ENCODE measurements at regions not wholly inside any gene's neighbourhood (a gene's known extent, or its start where the extent isn't known, plus 50 kb on each side); places are given as distances from the start of the nearest gene placed in this dataset.
"Not testable (repeated sequence)": the region's sequence is repeated elsewhere in the genome, so short reads cannot be mapped to it uniquely, and the experiment has no call there.

DNA sequence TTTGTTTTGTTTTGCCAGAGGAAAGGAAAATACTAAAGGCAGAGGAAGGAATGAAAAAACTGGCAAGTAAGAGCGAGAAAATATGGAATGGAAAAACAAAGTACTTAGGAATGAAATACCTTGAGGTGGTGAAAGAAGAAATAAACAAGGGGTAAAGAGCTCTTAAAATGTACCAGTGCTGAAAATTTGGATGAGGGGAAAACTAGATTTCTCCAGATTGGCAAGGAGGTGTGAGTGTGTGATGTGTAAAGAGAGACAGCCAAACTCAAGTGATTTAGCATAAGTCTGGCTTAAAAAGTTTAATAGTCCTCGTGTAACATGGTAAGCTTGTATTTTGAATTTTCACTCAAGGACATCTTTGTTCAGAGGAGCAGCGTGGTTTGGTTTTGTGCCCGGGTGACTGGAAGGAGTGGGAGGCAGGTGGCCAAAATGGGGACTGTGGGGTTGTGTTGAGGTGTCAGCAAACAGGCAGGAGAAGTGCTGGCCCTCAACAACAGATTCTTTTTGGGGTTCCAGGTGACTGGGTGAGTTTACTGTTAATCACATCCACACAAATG, 102.7 kb downstream of the DACT1 start:
- DNase-seq (ENCODE audit: low spot score), result no peak
- no peak overlapping the region for H3K4me3 ChIP-seq (ENCODE audit: severe bottlenecking)
- H3K27me3 ChIP-seq (ENCODE audit: insufficient read depth, poor library complexity, severe bottlenecking), result no peaks in the 10 kb centered on the region
- H3K27ac ChIP-seq (ENCODE audit: poor library complexity, severe bottlenecking), result no peak overlapping the region
- no peak for ATAC-seq (ENCODE audit: low read depth)
- H3K4me1 ChIP-seq (ENCODE audit: insufficient read depth, poor library complexity, severe bottlenecking), result peaks cover 14% of the 10 kb centered on the region
- TF ChIP-seq, protein P1, sequence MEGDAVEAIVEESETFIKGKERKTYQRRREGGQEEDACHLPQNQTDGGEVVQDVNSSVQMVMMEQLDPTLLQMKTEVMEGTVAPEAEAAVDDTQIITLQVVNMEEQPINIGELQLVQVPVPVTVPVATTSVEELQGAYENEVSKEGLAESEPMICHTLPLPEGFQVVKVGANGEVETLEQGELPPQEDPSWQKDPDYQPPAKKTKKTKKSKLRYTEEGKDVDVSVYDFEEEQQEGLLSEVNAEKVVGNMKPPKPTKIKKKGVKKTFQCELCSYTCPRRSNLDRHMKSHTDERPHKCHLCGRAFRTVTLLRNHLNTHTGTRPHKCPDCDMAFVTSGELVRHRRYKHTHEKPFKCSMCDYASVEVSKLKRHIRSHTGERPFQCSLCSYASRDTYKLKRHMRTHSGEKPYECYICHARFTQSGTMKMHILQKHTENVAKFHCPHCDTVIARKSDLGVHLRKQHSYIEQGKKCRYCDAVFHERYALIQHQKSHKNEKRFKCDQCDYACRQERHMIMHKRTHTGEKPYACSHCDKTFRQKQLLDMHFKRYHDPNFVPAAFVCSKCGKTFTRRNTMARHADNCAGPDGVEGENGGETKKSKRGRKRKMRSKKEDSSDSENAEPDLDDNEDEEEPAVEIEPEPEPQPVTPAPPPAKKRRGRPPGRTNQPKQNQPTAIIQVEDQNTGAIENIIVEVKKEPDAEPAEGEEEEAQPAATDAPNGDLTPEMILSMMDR (IDR thresholded peaks at IDR 0.05; ENCODE audit: poor library complexity, severe bottlenecking), result no peak
- H3K36me3 ChIP-seq (ENCODE audit: low read depth), result no peaks in the 10 kb centered on the region
- H3K9me3 ChIP-seq (ENCODE audit: severe bottlenecking), result no peaks in the 10 kb centered on the region

DNA sequence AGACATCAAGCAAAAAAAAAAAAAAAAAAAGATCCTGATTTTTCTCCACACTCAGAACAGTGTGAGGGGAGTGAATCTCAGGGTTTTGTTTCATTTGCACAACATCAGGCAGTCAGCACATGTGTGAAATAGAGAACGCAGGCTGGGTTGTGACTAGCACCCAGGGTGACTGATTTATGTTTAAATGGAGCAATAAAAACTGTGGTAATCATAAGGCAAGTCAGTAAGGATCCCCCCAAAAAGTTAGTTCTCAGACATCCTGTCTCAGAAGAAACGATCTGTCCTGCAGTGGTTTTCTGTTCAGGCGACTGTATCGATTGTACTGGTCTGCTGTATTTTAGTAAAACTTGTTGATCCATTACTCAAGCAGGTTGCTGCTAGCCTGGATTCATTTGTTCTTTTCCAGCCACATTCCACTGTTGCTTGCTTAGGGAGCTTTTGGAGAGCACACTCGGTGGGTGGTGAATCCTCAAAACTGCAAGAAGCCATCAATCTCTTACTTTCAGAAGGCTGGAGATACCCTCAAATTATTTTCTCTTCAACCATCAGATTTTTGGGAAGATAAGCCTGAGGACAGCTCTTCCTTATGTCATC, 107.1 kb downstream of the DACT1 start:
- ATAC-seq (ENCODE audit: low read depth), result no peak
- Histone ChIP-seq H3K36me3 (ENCODE audit: low read depth) (no peaks in the 10 kb centered on the region), H3K27me3 (ENCODE audit: insufficient read depth, poor library complexity, severe bottlenecking) (no peaks in the 10 kb centered on the region), H3K9me3 (ENCODE audit: severe bottlenecking) (no peaks in the 10 kb centered on the region), H3K27ac (ENCODE audit: poor library complexity, severe bottlenecking) (no peak overlapping the region), H3K4me1 (ENCODE audit: insufficient read depth, poor library complexity, severe bottlenecking) (peaks cover 37% of the 10 kb centered on the region), H3K4me3 (ENCODE audit: severe bottlenecking) (no peak overlapping the region)
- DNase-seq (ENCODE audit: low spot score), result no peak
- TF ChIP-seq, protein P1 (IDR thresholded peaks at IDR 0.05; ENCODE audit: poor library complexity, severe bottlenecking), result no peak

GRCh38 chr14:58746261-58746660, 108.5 kb downstream of the DACT1 start:
- H3K27ac ChIP-seq (ENCODE audit: poor library complexity, severe bottlenecking), result peak overlapping the region; percentile 26
- H3K9me3 ChIP-seq (ENCODE audit: severe bottlenecking), result no peaks in the 10 kb centered on the region
- ATAC-seq (ENCODE audit: low read depth) (peak; percentile 74), DNase-seq (ENCODE audit: low spot score) (no peak)
- TF ChIP-seq, protein P1 (IDR thresholded peaks at IDR 0.05; ENCODE audit: poor library complexity, severe bottlenecking), result no peak
- no peaks in the 10 kb centered on the region for H3K36me3 ChIP-seq (ENCODE audit: low read depth)
- peaks cover 40% of the 10 kb centered on the region for H3K4me1 ChIP-seq (ENCODE audit: insufficient read depth, poor library complexity, severe bottlenecking)
- no peak overlapping the region for H3K4me3 ChIP-seq (ENCODE audit: severe bottlenecking)
- H3K27me3 ChIP-seq (ENCODE audit: insufficient read depth, poor library complexity, severe bottlenecking), result no peaks in the 10 kb centered on the region

- no peak for ATAC-seq (ENCODE audit: low read depth)
- no peaks in the 10 kb centered on the region for H3K27me3 ChIP-seq (ENCODE audit: insufficient read depth, poor library complexity, severe bottlenecking)
- TF ChIP-seq, protein P1 (IDR thresholded peaks at IDR 0.05; ENCODE audit: poor library complexity, severe bottlenecking), result no peak
- H3K27ac ChIP-seq (ENCODE audit: poor library complexity, severe bottlenecking), result peak overlapping the region; percentile 26
- H3K9me3 ChIP-seq (ENCODE audit: severe bottlenecking), result no peaks in the 10 kb centered on the region
- H3K4me1 ChIP-seq (ENCODE audit: insufficient read depth, poor library complexity, severe bottlenecking), result peaks cover 40% of the 10 kb centered on the region
- DNase-seq (ENCODE audit: low spot score), result no peak
- no peak overlapping the region for H3K4me3 ChIP-seq (ENCODE audit: severe bottlenecking)
- H3K36me3 ChIP-seq (ENCODE audit: low read depth), result no peaks in the 10 kb centered on the region
Observed at GRCh38 chr14:58746701-58747100, 108.9 kb downstream of the DACT1 start.

DNA sequence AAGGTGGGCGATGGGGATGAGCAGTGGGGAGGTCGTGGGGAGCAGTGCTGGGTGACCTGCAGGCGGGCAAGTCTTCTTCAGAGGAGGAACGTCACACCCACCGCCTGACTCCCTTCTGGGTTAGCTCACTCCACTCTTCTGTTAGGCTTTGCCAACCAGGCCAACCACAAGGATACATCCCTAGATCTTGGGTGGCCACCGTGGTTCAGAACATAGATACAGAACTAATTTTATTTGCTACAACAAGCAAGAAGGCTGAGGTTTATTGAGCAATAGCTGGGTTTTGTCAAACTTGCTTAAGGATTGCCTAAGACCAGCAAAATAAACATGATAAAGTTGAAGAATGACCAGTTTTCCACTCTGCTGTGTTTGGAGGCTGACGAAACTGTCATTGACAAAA, 109.4 kb downstream of the DACT1 start:
- ATAC-seq (ENCODE audit: low read depth) (peak; percentile 52), DNase-seq (ENCODE audit: low spot score) (peak; percentile 61)
- Histone ChIP-seq H3K36me3 (ENCODE audit: low read depth) (no peaks in the 10 kb centered on the region), H3K4me1 (ENCODE audit: insufficient read depth, poor library complexity, severe bottlenecking) (peaks cover 42% of the 10 kb centered on the region), H3K4me3 (ENCODE audit: severe bottlenecking) (no peak overlapping the region), H3K27ac (ENCODE audit: poor library complexity, severe bottlenecking) (peak overlapping the region; percentile 26), H3K27me3 (ENCODE audit: insufficient read depth, poor library complexity, severe bottlenecking) (no peaks in the 10 kb centered on the region), H3K9me3 (ENCODE audit: severe bottlenecking) (no peaks in the 10 kb centered on the region)
- TF ChIP-seq, protein P1 (IDR thresholded peaks at IDR 0.05; ENCODE audit: poor library complexity, severe bottlenecking), result no peak

GRCh38 chr14:58748251-58748650, 110.5 kb downstream of the DACT1 start:
- H3K4me1 ChIP-seq (ENCODE audit: insufficient read depth, poor library complexity, severe bottlenecking), result peaks cover 51% of the 10 kb centered on the region
- H3K27me3 ChIP-seq (ENCODE audit: insufficient read depth, poor library complexity, severe bottlenecking); H3K27ac ChIP-seq (ENCODE audit: poor library complexity, severe bottlenecking); H3K9me3 ChIP-seq (ENCODE audit: severe bottlenecking); DNase-seq (ENCODE audit: low spot score); H3K36me3 ChIP-seq (ENCODE audit: low read depth); H3K4me3 ChIP-seq (ENCODE audit: severe bottlenecking); ATAC-seq (ENCODE audit: low read depth): not testable (repeated sequence)

Data from RWPE2 (cell line).